Retina (tissue), 1 donor: ENCODE measurements at regions not wholly inside any gene's neighbourhood (a gene's known extent, or its start where the extent isn't known, plus 50 kb on each side); places are given as distances from the start of the nearest gene placed in this dataset.
"Not testable (repeated sequence)": the region's sequence is repeated elsewhere in the genome, so short reads cannot be mapped to it uniquely, and the experiment has no call there.

Experiments
- DNase-seq: peaks from one replicate; pipeline ENCODE4 v3.0.0-alpha.2; 2016

DNA sequence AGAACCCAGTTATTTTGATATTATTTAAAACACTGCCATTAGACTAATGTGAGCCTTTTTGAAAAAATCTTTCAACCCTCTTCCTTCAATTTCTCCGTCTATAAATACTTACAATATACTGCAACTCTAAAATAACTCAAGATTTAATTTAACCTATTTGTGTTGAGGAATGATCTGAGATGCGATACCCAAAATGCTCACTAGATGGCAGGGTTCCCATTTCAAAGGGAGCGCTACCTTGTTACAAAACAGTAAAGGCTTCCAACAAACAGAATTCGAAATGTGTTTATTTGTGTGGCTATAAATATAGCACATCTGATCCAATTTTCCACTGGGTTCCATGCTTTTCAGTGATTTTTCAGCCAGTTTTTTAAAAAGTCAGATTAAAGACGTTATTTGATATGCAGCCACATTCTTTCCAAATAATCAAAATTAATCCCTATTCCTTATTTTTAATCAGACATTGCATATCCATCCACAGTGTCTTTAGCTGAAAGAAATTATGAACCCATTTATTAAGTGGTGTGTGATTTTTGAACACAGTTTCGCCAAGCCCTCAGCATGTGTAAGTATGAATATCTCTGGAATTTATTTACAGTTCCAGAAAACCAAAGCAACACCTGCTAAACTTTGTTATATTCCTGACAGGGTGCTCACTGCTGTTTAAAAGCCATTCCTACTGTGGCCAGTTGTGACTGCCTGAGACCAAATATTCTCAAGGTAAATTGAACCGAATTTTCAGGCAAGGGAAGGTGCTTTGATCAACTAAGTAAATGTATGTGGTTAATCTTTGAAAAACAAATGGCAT is 668.0 kb upstream of the LCORL start:
- peak; percentile 70 for DNase-seq

DNA sequence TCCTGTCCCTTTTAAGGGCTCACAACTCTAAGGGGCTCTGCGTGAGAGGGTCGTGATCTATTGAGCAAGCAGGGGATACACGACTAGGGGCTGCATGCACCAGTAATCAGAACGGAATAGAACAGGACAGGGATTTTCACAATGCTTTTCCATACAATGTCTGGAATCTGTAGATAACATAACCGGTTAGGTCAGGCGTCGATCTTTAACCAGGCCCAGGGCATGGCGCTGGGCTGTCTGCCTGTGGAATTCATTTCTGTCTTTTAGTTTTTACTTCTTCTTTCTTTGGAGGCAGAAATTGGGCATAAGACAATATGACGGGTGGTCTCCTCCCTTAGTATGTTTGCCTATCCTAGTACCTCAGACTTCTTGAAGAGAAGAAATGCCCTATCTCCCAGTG is 666.8 kb upstream of the LCORL start:
- not testable (repeated sequence) for DNase-seq

DNA sequence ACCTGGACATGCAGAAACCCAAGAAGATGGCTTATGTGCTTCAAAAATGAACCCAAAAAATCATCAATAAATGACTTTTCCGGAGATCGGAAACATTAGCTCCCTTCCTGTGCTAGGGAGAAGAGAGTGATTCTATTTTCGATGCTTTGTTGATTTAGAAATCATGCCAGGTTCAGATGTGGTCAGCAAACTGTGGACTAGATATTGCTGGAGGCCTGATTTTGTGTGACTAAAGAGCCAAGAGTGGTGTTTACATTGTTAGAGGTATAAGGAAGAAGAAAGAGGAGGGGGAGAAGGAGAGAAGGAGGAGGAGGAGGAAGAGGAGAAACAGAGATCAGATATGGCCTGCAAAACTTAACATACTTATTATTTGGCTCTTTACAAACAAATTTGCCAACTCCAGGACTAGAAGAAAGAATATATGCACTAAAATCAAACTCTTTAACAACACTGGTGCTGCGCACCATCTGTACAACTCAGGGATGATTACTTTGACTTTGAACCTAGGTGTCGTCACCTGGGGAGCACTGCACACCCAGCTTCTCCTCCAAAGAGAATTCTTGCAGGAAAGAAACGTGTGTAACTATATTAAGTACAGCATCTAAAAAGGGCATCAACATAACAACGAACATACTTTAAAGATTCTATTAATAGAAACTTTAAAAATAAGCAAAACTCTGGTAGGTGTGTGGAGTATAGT is 664.9 kb upstream of the LCORL start:
- no peak for DNase-seq

DNA sequence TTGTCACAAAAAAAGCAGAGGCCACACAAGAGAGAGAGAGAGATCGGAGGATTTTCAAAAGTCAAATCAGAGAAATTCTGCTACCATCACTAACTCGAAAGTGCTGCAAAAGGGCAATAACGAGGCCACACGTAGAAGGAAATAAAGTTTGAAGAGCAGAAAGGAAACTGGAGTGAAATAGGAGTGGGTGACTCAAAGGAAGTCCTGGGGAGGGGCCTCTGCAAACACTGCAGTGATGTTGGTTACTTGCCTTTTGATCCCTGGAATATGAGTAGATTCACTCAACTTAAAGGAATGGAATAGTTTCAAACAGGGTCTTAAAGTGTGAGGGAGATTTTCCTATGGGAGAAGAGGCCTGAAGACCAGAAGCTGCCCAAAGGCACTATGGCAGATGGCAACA is 663.4 kb upstream of the LCORL start:
- DNase-seq = no peak

GRCh38 chr4:18676526-18676915 is 655.0 kb upstream of the LCORL start:
- DNase-seq = no peak

GRCh38 chr4:18675586-18676525 is 654.3 kb upstream of the LCORL start:
- DNase-seq = peak; percentile 6

DNA sequence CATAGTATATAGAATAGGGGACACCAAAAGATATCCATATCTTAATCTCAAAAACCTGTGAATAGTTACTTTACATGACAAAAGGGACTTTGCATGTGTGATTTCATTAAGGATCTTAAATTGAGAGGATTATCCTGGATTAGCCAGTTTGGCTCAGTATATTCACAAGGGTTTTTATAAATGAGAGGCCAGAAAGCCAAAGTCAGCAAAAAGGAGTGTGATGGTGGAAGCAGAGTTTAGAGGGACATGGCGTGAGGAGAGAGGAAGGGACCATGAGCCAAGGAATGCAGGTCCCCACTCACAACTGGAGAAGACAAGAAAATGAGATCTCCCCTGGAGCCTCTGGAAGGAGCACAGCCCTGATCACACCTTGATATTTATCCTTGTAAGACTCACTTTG is 648.5 kb upstream of the LCORL start:
- DNase-seq = no peak

GRCh38 chr4:18669390-18669789 is 647.8 kb upstream of the LCORL start:
- no peak for DNase-seq

- DNase-seq = no peak
Measured at GRCh38 chr4:18666322-18666721, 644.8 kb upstream of the LCORL start.

DNA sequence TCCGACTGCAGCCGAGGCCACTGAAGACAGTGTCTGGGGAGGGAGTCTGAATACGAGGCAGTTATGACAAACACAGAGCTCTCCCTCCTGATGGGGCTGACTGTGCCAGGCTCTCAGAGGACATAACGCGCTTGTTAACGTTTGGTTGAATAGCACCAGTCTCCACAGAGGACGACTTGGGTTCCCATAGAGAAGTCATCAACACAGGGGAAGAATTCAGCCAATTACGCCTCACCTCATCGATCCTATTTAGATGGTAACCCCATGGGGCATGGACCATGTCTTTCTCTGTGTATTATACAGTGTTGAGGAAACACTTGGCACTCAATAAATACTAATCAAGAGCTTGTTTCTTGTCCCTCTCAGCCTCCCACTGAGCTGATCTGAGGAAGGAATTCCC is 642.6 kb upstream of the LCORL start:
- no peak for DNase-seq

DNA sequence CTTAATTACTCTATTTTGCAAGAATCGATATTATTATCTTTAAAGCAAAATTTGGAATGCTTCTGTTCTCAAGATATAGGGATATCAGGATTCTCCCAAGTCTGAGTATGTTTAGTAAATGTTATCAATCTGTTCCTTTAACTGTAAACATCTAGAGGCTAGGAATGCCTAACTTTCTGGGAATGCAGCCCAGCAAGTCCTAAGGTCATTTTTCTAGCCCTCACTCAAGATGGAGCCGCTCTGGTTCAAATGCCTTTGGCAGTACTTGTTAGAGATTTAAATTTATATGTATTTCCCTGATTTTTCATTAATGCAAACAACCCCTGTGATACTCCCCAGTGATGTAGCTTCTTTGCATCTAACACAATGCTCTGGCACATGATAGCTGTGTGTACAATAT is 623.8 kb upstream of the LCORL start:
- DNase-seq = no peak

DNA sequence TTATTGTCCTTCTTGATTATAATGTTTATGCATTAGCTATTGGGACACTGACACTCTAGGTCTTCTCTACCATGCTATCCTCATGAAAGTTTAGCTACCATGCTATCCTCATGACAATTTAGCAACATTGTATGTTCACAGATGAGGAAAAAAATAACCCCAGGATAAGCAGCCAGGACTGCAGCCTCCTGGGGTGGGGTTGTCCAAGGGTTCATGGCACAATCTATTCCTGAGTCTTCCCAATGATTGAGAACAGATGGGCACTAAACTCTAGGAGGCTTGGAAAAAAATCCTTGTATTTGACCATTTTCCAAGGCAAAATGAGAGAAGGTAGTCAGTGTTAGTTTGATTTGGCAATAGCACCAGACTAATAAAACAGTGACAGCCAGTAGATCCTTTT is 619.8 kb upstream of the LCORL start:
- DNase-seq = no peak

- DNase-seq = no peak
Measured at GRCh38 chr4:18638031-18638430, 616.5 kb upstream of the LCORL start.

GRCh38 chr4:18636001-18636585 is 614.5 kb upstream of the LCORL start:
- DNase-seq = peak; percentile 30

DNA sequence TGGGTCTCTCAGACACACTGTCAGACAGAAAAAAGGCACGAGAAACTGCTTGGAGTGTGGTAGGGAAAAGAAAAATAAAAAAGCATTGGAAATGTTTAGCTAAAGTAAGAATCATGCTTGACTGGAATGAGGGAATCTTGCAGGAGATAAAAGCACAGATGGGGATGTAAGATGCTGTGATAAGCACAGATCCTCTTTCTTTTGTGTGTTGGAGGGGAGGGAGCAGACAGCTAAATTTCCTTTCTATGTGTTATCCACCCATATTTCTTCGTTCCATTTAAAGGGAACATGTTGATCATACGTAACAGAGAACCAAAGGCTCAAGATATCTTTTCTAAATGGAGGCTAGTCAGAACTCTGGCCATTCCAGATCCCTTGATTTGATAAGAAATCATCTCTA is 614.0 kb upstream of the LCORL start:
- no peak for DNase-seq

GRCh38 chr4:18631586-18631985 is 610.0 kb upstream of the LCORL start:
- no peak for DNase-seq

DNA sequence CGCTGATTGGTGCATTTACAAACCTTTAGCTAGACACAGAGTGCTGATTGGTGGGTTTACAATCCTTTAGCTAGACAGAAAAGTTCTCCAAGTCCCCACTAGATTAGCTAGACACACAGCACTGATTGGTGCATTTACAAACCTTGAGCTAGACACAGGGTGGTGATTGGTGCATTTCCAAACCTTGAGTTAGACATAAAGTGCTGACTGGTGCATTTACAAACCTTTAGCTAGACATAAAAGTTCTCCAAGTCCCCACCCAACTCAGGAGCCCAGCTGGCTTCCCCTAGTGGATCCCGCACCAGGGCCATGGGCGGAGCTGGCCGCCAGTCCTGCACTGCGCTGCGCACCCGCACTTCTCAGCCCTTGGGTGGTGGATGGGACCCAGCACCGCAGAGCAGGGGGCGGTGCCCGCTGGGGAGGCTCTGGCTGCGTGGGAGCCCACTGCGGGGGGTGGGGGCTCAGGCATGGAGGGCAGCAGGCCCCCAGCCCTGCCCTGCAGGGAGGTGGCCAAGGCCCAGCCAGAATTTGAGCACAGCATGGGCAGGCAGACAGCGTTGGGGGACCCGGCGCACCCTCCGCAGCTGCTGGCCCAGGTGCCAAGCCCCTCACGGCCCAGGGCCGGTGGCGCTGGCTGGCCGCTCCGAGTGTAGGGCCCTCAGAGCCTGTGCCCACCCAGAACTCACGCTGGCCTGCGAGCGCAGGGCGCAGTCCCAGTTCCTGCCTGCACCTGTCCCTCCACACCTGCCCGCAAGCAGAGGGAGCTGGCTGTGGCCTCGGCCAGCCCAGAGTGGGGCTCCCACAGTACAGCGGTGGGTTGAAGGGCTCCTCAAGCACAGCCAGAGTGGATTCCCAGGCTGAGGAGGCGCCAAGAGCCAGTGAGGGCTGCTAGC is 608.9 kb upstream of the LCORL start:
- DNase-seq = no peak

- no peak for DNase-seq
Measured at GRCh38 chr4:18627447-18628005, 606.0 kb upstream of the LCORL start.

DNA sequence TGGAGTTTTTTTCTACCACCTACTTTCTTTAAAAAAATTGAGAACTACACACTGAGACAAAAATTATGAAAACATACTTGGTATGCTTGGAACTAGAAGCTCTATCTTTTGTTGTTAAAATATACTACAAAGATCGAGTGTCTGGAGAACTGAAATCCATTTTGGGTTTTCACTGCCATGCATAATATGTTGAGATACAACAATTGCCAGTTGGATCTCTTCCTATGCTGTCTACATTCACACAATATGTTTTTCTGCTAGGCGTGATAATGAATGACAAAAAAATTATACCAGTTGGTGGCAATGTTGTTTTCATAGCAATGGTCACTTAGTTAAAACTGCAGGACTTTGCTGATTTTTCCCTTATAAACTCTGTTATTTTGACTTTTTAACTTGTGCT is 605.4 kb upstream of the LCORL start:
- no peak for DNase-seq

- DNase-seq = no peak
Measured at GRCh38 chr4:18626366-18626765, 604.8 kb upstream of the LCORL start.

DNA sequence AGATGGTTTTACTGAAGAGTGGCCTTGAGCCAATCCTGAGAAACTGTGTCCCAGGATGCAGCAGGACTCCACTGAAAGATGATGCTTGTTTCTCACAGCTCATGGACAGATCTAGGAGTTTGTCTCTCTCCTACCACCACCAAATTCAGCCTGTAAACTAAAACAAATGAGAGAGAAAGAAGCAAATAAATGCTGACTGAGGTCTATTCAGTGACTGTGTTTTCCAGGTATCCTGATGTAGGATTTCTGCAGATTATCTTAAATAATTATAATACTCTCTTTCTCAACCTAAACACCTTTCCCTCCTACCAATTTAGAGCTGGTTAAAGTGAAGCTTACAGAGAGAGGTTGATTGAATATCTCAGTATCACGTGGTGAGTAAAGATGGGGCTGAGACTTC is 599.6 kb upstream of the LCORL start:
- DNase-seq = no peak

DNA sequence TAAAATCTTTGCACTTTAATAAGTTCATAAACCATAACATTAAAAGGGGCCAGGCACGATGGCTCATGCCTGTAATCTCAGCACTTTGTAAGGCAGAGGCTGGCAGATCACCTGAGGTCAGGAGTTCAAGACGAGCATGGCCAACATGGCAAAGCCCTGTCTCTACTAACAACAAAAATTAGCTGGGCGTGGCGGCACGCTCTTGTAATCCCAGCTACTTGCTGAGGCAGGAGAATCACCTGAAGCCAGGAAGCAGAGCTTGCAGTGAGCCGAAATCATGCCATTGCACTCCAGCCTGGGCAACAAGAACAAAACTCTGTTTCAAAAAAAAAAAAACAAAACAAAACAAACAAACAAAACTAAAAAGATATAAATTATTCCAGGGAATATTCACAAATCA is 595.2 kb upstream of the LCORL start:
- DNase-seq = no peak
